ENCODE measurements at regions not wholly inside any gene's neighbourhood (a gene's known extent, or its start where the extent isn't known, plus 50 kb on each side); places are given as distances from the start of the nearest gene placed in this dataset.

- H3K4me3 Mint-ChIP-seq: no peak overlapping the region
- H3K36me3 Mint-ChIP-seq (ENCODE audit: low read depth): no peaks in the 10 kb centered on the region
- H3K27ac Mint-ChIP-seq: no peak overlapping the region
- no peaks in the 10 kb centered on the region for H3K4me1 ChIP-seq (ENCODE audit: insufficient read depth, low read length)
- no peak for TF ChIP-seq CTCF (IDR thresholded peaks at IDR 0.05)
- DNase-seq (no peak), ATAC-seq (ENCODE audit: poor library complexity) (no peak)
- H3K4me3 ChIP-seq (ENCODE audit: low read length): no peak overlapping the region
- no peaks in the 10 kb centered on the region for H3K27me3 Mint-ChIP-seq
- H3K27me3 ChIP-seq (ENCODE audit: control insufficient read depth in 1 of 2, insufficient read depth in 2 of 2, low read length in 2 of 2): no peaks in the 10 kb centered on the region
- no peaks in the 10 kb centered on the region for H3K36me3 ChIP-seq (ENCODE audit: insufficient read depth, low read length)
- ChIA-PET POLR2A (no interaction called here), CTCF (no interaction called here)
- H3K27ac ChIP-seq (ENCODE audit: low read depth in 1 of 2, low read length in 2 of 2): no peak overlapping the region
- H3K4me1 Mint-ChIP-seq (ENCODE audit: low read depth): no peaks in the 10 kb centered on the region
- no peaks in the 10 kb centered on the region for H3K9me3 ChIP-seq (ENCODE audit: control insufficient read depth in 1 of 2, insufficient read depth in 1 of 2, low read length in 2 of 2)
- H3K9me3 Mint-ChIP-seq: peaks cover 2% of the 10 kb centered on the region
- intact Hi-C loops (cut with DNase I, micrococcal nuclease): no loop called here
Observed at GRCh38 chr12:18207266-18207665, 54.1 kb upstream of the PIK3C2G start.

- H3K9me3 ChIP-seq (ENCODE audit: control insufficient read depth in 1 of 2, insufficient read depth in 1 of 2, low read length in 2 of 2): no peaks in the 10 kb centered on the region
- DNase-seq (no peak), ATAC-seq (ENCODE audit: poor library complexity) (no peak)
- ChIA-PET POLR2A (no interaction called here), CTCF (no interaction called here)
- H3K27me3 ChIP-seq (ENCODE audit: control insufficient read depth in 1 of 2, insufficient read depth in 2 of 2, low read length in 2 of 2): no peaks in the 10 kb centered on the region
- Mint-ChIP-seq H3K4me3 (no peak overlapping the region), H3K27me3 (no peaks in the 10 kb centered on the region), H3K27ac (no peak overlapping the region), H3K4me1 (ENCODE audit: low read depth) (no peaks in the 10 kb centered on the region), H3K9me3 (peaks cover 2% of the 10 kb centered on the region), H3K36me3 (ENCODE audit: low read depth) (no peaks in the 10 kb centered on the region)
- no peak overlapping the region for H3K27ac ChIP-seq (ENCODE audit: low read depth in 1 of 2, low read length in 2 of 2)
- no peak for TF ChIP-seq CTCF (IDR thresholded peaks at IDR 0.05)
- intact Hi-C loops (cut with DNase I, micrococcal nuclease): no loop called here
- no peaks in the 10 kb centered on the region for H3K36me3 ChIP-seq (ENCODE audit: insufficient read depth, low read length)
- no peaks in the 10 kb centered on the region for H3K4me1 ChIP-seq (ENCODE audit: insufficient read depth, low read length)
- H3K4me3 ChIP-seq (ENCODE audit: low read length): no peak overlapping the region
Observed at GRCh38 chr12:18206198-18206597, 55.1 kb upstream of the PIK3C2G start.

- Mint-ChIP-seq H3K4me3 (no peak overlapping the region), H3K36me3 (ENCODE audit: low read depth) (no peaks in the 10 kb centered on the region), H3K27ac (no peak overlapping the region), H3K9me3 (peaks cover 2% of the 10 kb centered on the region), H3K4me1 (ENCODE audit: low read depth) (no peaks in the 10 kb centered on the region), H3K27me3 (no peaks in the 10 kb centered on the region)
- intact Hi-C loops (cut with DNase I, micrococcal nuclease): no loop called here
- POLR2A ChIA-PET: no interaction called here
- no peak overlapping the region for H3K27ac ChIP-seq (ENCODE audit: low read depth in 1 of 2, low read length in 2 of 2)
- DNase-seq (no peak), ATAC-seq (ENCODE audit: poor library complexity) (no peak)
- H3K27me3 ChIP-seq (ENCODE audit: control insufficient read depth in 1 of 2, insufficient read depth in 2 of 2, low read length in 2 of 2): no peaks in the 10 kb centered on the region
- no peaks in the 10 kb centered on the region for H3K9me3 ChIP-seq (ENCODE audit: control insufficient read depth in 1 of 2, insufficient read depth in 1 of 2, low read length in 2 of 2)
- H3K4me1 ChIP-seq (ENCODE audit: insufficient read depth, low read length): no peaks in the 10 kb centered on the region
- H3K36me3 ChIP-seq (ENCODE audit: insufficient read depth, low read length): no peaks in the 10 kb centered on the region
- no peak overlapping the region for H3K4me3 ChIP-seq (ENCODE audit: low read length)
- CTCF ChIA-PET: no interaction called here
- no peak for TF ChIP-seq CTCF (IDR thresholded peaks at IDR 0.05)
Observed at GRCh38 chr12:18204053-18204452, 57.3 kb upstream of the PIK3C2G start.
